K562 (cell line): ENCODE measurements at regions not wholly inside any gene's neighbourhood (a gene's known extent, or its start where the extent isn't known, plus 50 kb on each side); places are given as distances from the start of the nearest gene placed in this dataset.

Source experiments
- ATAC-seq: fragments of 200-7000 bp; cut with Tn5 transposase; 3 replicates; pipeline ENCODE4 v1.9.1; 2020; ENCODE audit warnings: moderate library complexity
- BruUV-seq: library from RNA; stranded (reverse); fragments of 400-500 nt; replicated peaks from 2 replicates; lab custom pipeline; 2021; lab: Mats Ljungman, UMichigan
- CTCF ChIA-PET: fragments of 300-600 bp; formaldehyde crosslinking; extraction: SDS; loops from one replicate; lab custom pipeline; 2021; ENCODE audit warnings: low intra/inter-chr PET ratio; lab: Yijun Ruan, JAX
- POLR2A ChIA-PET: fragments of 300-600, 350-650 bp; sonication (Branson Sonifier 250); formaldehyde crosslinking; extraction: SDS; loops from one replicate; lab custom pipeline; 2021; ENCODE audit warnings: antibody characterized with exemption, inconsistent platforms; lab: Yijun Ruan, JAX
- DNase-seq, 4 experiments: peaks; one replicate each; pipeline versions ENCODE4 v3.0.0 to v3.0.0-alpha.2; 2011 to 2018; ENCODE audit warnings: low spot score in 3 of 4, mixed read lengths in 3 of 4; ENCODE audit errors: extremely low read depth in 1 of 4
- FAIRE-seq: peaks from 2 replicates; lab custom pipeline; 2011; peaks lifted over from hg19 to GRCh38; lab: Jason Lieb, UNC
- H2AFZ ChIP-seq: 2 replicates; pipeline ENCODE4 v1.6.0; 2011; ENCODE audit warnings: low read depth, low read length, control low read depth, inconsistent platforms
- H3K27ac ChIP-seq: fragments of 200-600 bp; 3 replicates; pipeline ENCODE4 v1.8.0; 2011; ENCODE audit warnings: low read depth, mild to moderate bottlenecking, control low read depth, inconsistent platforms, low read length, moderate library complexity, mixed read lengths; ENCODE audit errors: extremely low read depth
- H3K27me3 ChIP-seq, 2 experiments: fragments of 300-600 bp in 1 of 2; 2 replicates in 1 of 2; 3 replicates in 1 of 2; pipeline versions ENCODE4 v1.6.0 to v1.8.0; 2011; ENCODE audit warnings: inconsistent platforms in 2 of 2, low read length in 2 of 2, mild to moderate bottlenecking in 1 of 2, mixed read lengths in 1 of 2, moderate library complexity in 1 of 2; ENCODE audit not compliant: control insufficient read depth in 2 of 2, insufficient read depth in 2 of 2
- H3K36me3 ChIP-seq: fragments of 300-600 bp; 3 replicates; pipeline ENCODE4 v1.8.0; 2011; ENCODE audit warnings: mild to moderate bottlenecking, low read length, inconsistent platforms; ENCODE audit not compliant: control insufficient read depth, insufficient read depth
- H3K4me1 ChIP-seq, 2 experiments: fragments of 200-600 bp in 1 of 2; replicated peaks in 1 of 2; 2 replicates in 1 of 2; 3 replicates in 1 of 2; pipeline versions ENCODE4 v1.5.1 to v1.8.0; 2011; ENCODE audit warnings: inconsistent platforms in 2 of 2, low read length in 2 of 2, mild to moderate bottlenecking in 1 of 2, mixed read lengths in 1 of 2, moderate library complexity in 1 of 2; ENCODE audit not compliant: control insufficient read depth in 2 of 2, insufficient read depth in 2 of 2
- H3K4me2 ChIP-seq: 2 replicates; pipeline ENCODE4 v1.6.1; 2011; ENCODE audit warnings: low read length, control low read depth, inconsistent platforms, mixed read lengths; ENCODE audit not compliant: insufficient read depth
- H3K4me3 ChIP-seq: fragments of 200-600 bp; sonication (generic), shearing (Covaris generic); 2 replicates; pipeline ENCODE4 v1.5.1; 2016; ENCODE audit warnings: control low read depth, inconsistent platforms
- H3K79me2 ChIP-seq: fragments of 200-600 bp; 3 replicates; pipeline ENCODE4 v1.8.0; 2011; ENCODE audit warnings: low read length, inconsistent platforms; ENCODE audit not compliant: control insufficient read depth, insufficient read depth
- H3K9ac ChIP-seq, 2 experiments: 2 replicates each; pipeline versions ENCODE4 v1.6.0 to v1.6.1; 2011; ENCODE audit warnings: low read depth in 2 of 2, low read length in 2 of 2, control low read depth in 1 of 2, inconsistent platforms in 1 of 2, mild to moderate bottlenecking in 1 of 2, mixed read lengths in 1 of 2; ENCODE audit not compliant: insufficient read depth in 1 of 2
- H3K9me1 ChIP-seq: one replicate; pipeline ENCODE4 v1.6.0; 2011; ENCODE audit warnings: inconsistent platforms, mild to moderate bottlenecking, low read length, moderate library complexity; ENCODE audit not compliant: control insufficient read depth, insufficient read depth
- H3K9me3 ChIP-seq: replicated peaks from 2 replicates; pipeline ENCODE4 v1.5.1; 2011; ENCODE audit warnings: low read depth, low read length, inconsistent platforms; ENCODE audit not compliant: control insufficient read depth, insufficient read depth
- H4K20me1 ChIP-seq: replicated peaks from 2 replicates; pipeline ENCODE4 v1.6.1; 2011; ENCODE audit warnings: low read length, inconsistent platforms, mixed read lengths; ENCODE audit not compliant: control insufficient read depth, insufficient read depth
- AFF4 ChIP-seq: sonication (generic); formaldehyde crosslinking; IDR thresholded peaks from 2 replicates; pipeline ENCODE4 v1.8.0; 2023; ENCODE audit warnings: mild to moderate bottlenecking, missing genetic modification reagents
- BRCA1 ChIP-seq, 2 experiments: fragments of 450-650 bp in 1 of 2; sonication (generic) in 1 of 2; formaldehyde crosslinking in 1 of 2; IDR thresholded peaks; 2 replicates each; pipeline versions ENCODE4 v1.5.0 to v1.6.1; 2017 to 2020; ENCODE audit warnings: mild to moderate bottlenecking in 1 of 2, missing genetic modification reagents in 1 of 2
- BRF2 ChIP-seq: IDR thresholded peaks from 3 replicates; pipeline ENCODE4 v1.6.1; 2011; ENCODE audit warnings: borderline replicate concordance, mild to moderate bottlenecking; ENCODE audit not compliant: insufficient read length, insufficient read depth
- DDX20 ChIP-seq: fragments of 450-650 bp; IDR thresholded peaks from 2 replicates; pipeline ENCODE4 v1.6.1; 2016; ENCODE audit warnings: missing genetic modification characterization, low read depth, mild to moderate bottlenecking, missing compliant biosample characterization, moderate library complexity
- MTA1 ChIP-seq: fragments of 450-650 bp; IDR thresholded peaks from 2 replicates; pipeline ENCODE4 v1.6.1; 2017; ENCODE audit warnings: borderline replicate concordance
- NFYB ChIP-seq: IDR thresholded peaks from 2 replicates; pipeline ENCODE4 v1.6.1; 2011; ENCODE audit warnings: mild to moderate bottlenecking, moderate library complexity; ENCODE audit not compliant: insufficient read length; ENCODE audit errors: extremely low read depth
- NR3C1 ChIP-seq: sonication (generic); formaldehyde crosslinking; IDR thresholded peaks from 2 replicates; pipeline ENCODE4 v1.8.1; 2022; ENCODE audit warnings: missing genetic modification reagents
- RBM22 ChIP-seq: fragments of 200-400 bp; formaldehyde crosslinking; IDR thresholded peaks from 2 replicates; pipeline ENCODE4 v1.6.1; 2018; ENCODE audit warnings: low read length, low read depth; ENCODE audit not compliant: poor library complexity, severe bottlenecking
- SMAD3 ChIP-seq: fragments of 450-650 bp; formaldehyde crosslinking; conservative IDR thresholded peaks from 2 replicates; pipeline ENCODE4 v1.4.0; 2020; ENCODE audit warnings: mild to moderate bottlenecking
- SMARCC2 ChIP-seq: fragments of 450-650 bp; IDR thresholded peaks from 2 replicates; pipeline ENCODE4 v1.6.1; 2017; ENCODE audit warnings: antibody characterized with exemption, moderate library complexity, mild to moderate bottlenecking, low read depth
- TAF9B ChIP-seq: fragments of 450-650 bp; IDR thresholded peaks from 2 replicates; pipeline ENCODE4 v1.6.1; 2018; ENCODE audit warnings: mild to moderate bottlenecking; ENCODE audit not compliant: partially characterized antibody
- THRAP3 ChIP-seq: fragments of 450-650 bp; IDR thresholded peaks from 2 replicates; pipeline ENCODE4 v1.6.1; 2016; ENCODE audit warnings: mild to moderate bottlenecking, inconsistent platforms, borderline replicate concordance
- ZNF217 ChIP-seq: sonication (generic); formaldehyde crosslinking; IDR thresholded peaks from 2 replicates; pipeline ENCODE4 v1.8.0; 2022; ENCODE audit warnings: mild to moderate bottlenecking, missing genetic modification reagents
- WGBS: fragments of 100-300 bp; shearing (Covaris generic); methylation state at CpG from one replicate; pipeline ENCODE4 v1.1.6; 2016; ENCODE audit warnings: low coverage, mixed read lengths; ENCODE audit not compliant: insufficient coverage; ENCODE audit errors: missing lambda C conversion rate; 5-methylcytosine and 5-hydroxymethylcytosine counted together
- in situ Hi-C: fragments of 300-500 bp; cut with MboI; formaldehyde crosslinking; loops from 4 replicates; pipeline ENCODE4 v1.15.0; 2018; ENCODE audit warnings: inconsistent platforms, mixed read lengths
- intact Hi-C: fragments of 100-400 bp; cut with micrococcal nuclease; formaldehyde crosslinking; loops from 2 replicates; pipeline ENCODE4 v1.14.2; 2022

- Histone ChIP-seq H3K9me1 (no peaks in the 10 kb centered on the region), H3K4me2 (no peak overlapping the region), H3K4me1 (no peaks in the 10 kb centered on the region), H3K36me3 (no peaks in the 10 kb centered on the region), H3K79me2 (no peaks in the 10 kb centered on the region), H4K20me1 (no peaks in the 10 kb centered on the region), H3K4me3 (no peak overlapping the region), H2AFZ (no peak overlapping the region), H3K27me3 (no peaks in the 10 kb centered on the region), H3K27ac (no peak overlapping the region), H3K9ac (no peak overlapping the region), H3K9me3 (no peaks in the 10 kb centered on the region)
- FAIRE-seq: no peak
- no peak for DNase-seq
- BruUV-seq: no TSS peak
- POLR2A ChIA-PET: interaction anchor here (0.6 kb wide), 1 partner anchor 23 kb away, joined by 3 read pairs; no protein-coding TSS in a partner anchor
- in situ Hi-C loops (no loop called here), intact Hi-C loops (no loop called here)
- no peak for ATAC-seq
- 0% methylated on average over 3 of the region's 3 CpGs for WGBS
- TF ChIP-seq ZNF217 (no peak), BRF2 (no peak), TAF9B (no peak), MTA1 (no peak), DDX20 (tag) (no peak), NR3C1 (CRISPR knock-in tag) (no peak), BRCA1 (IDR thresholded peaks at IDR 0.05) (no peak), BRCA1 (CRISPR knock-in tag; IDR thresholded peaks at IDR 0.05) (no peak), RBM22 (no peak), NFYB (no peak), AFF4 (CRISPR knock-in tag) (no peak), THRAP3 (no peak), SMARCC2 (no peak), SMAD3 (CRISPR knock-in tag) (no peak)
- CTCF ChIA-PET: no interaction called here
Observed at GRCh38 chr5:5979377-5979760, 399.0 kb downstream of the MED10 start.
